Psoas muscle (tissue), 7 donors: ENCODE measurements at regions not wholly inside any gene's neighbourhood (a gene's known extent, or its start where the extent isn't known, plus 50 kb on each side); places are given as distances from the start of the nearest gene placed in this dataset.

ENCODE experiments used
- ATAC-seq, 4 donors: fragments of 200-7000 bp; cut with Tn5 transposase; one replicate each; pipeline ENCODE4 v1.9.1; 2020; ENCODE audit warnings: moderate library complexity in 3 of 4, mild to moderate bottlenecking in 2 of 4
- DNase-seq, 2 donors: peaks; one replicate each; pipeline ENCODE4 v3.0.0-alpha.2; 2020
- H3K27ac ChIP-seq: fragments of 200-600 bp; one replicate; pipeline ENCODE4 v1.8.0; 2022
- H3K27me3 ChIP-seq, 3 donors: fragments of 200-600 bp in 1 of 3; one replicate each; pipeline versions ENCODE4 v1.6.1 to v1.8.0; 2013 to 2022; ENCODE audit warnings: low read length in 2 of 3, mild to moderate bottlenecking in 2 of 3, moderate library complexity in 1 of 3; ENCODE audit not compliant: insufficient read depth in 3 of 3
- H3K36me3 ChIP-seq, 2 donors: fragments of 200-600 bp in 1 of 2; one replicate each; pipeline versions ENCODE4 v1.6.1 to v1.8.0; 2013 to 2022; ENCODE audit warnings: low read depth in 1 of 2, mild to moderate bottlenecking in 1 of 2, moderate library complexity in 1 of 2; ENCODE audit not compliant: insufficient read depth in 1 of 2
- H3K4me1 ChIP-seq: fragments of 200-600 bp; one replicate; pipeline ENCODE4 v1.8.0; 2022
- H3K4me3 ChIP-seq: fragments of 200-600 bp; one replicate; pipeline ENCODE4 v1.8.0; 2022; ENCODE audit warnings: mild to moderate bottlenecking
- H3K9me3 ChIP-seq: fragments of 200-600 bp; one replicate; pipeline ENCODE4 v1.8.0; 2022
- WGBS, 3 donors: extraction: QIAGEN DNeasy Blood & Tissue Kit; methylation state at CpG; one replicate each; pipeline versions ENCODE4 v1.1.6 to v1.1.7; 2013; 5-methylcytosine and 5-hydroxymethylcytosine counted together
- intact Hi-C, 2 donors: fragments of 100-400 bp; cut with DNase I; formaldehyde crosslinking; loops; one replicate each; pipeline versions ENCODE4 v1.11.0 to v1.14.2; 2022
- TF ChIP-seq, protein P1 (sequence below): fragments of 200-600 bp; IDR thresholded peaks from one replicate; pipeline ENCODE4 v1.8.0; 2022; ENCODE audit warnings: antibody characterized with exemption
- donor health status: healthy with polysubstance abuse.
- donor health status: DM: no; HTN: no; CAD: no; lungs with moderate emphysema.
- donor health status: Bipolar disorder and iron deficiency.
- donor health status: healthy.
- donor health status: DM: yes; HTN: yes; CAD: no.
- donor health status: DM: no; HTN: no; CAD: no.
- donor health status: DM: yes; HTN: yes; CAD: no.

DNA sequence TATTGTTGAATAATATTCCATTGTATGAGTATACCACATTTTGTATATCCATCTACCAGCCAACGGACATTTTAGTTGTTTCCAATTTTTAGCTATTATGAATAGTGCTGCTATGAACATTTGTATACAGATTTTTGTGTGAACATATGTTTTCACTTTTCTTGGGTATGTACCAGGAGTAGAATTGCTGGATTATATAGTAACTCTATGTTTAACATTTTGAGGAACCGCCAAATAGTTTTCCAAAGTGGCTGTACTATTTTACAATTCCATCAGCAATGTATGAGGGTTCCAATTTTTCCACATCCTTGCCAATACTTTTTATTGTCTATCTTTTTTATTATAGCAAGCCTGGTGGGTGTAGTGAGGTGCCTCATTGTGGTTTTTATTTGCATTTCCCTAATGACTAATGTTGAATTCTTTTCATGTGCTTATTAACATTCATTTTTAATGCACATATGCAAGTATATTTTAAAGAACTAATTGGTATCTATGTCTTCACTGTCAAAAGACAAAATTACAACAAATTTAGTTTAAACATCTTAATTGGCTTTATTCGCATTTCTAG is 77.5 kb upstream of the PIAS1 start:
- intact Hi-C loops, result no loop called here
- no peak overlapping the region for H3K27ac ChIP-seq
- DNase-seq (no peak), ATAC-seq (no peak)
- TF ChIP-seq, protein P1, sequence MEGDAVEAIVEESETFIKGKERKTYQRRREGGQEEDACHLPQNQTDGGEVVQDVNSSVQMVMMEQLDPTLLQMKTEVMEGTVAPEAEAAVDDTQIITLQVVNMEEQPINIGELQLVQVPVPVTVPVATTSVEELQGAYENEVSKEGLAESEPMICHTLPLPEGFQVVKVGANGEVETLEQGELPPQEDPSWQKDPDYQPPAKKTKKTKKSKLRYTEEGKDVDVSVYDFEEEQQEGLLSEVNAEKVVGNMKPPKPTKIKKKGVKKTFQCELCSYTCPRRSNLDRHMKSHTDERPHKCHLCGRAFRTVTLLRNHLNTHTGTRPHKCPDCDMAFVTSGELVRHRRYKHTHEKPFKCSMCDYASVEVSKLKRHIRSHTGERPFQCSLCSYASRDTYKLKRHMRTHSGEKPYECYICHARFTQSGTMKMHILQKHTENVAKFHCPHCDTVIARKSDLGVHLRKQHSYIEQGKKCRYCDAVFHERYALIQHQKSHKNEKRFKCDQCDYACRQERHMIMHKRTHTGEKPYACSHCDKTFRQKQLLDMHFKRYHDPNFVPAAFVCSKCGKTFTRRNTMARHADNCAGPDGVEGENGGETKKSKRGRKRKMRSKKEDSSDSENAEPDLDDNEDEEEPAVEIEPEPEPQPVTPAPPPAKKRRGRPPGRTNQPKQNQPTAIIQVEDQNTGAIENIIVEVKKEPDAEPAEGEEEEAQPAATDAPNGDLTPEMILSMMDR, result no peak
- no peak overlapping the region for H3K4me3 ChIP-seq
- H3K36me3 ChIP-seq, result no peaks in the 10 kb centered on the region
- H3K27me3 ChIP-seq, result no peaks in the 10 kb centered on the region
- H3K9me3 ChIP-seq, result no peaks in the 10 kb centered on the region
- H3K4me1 ChIP-seq, result no peaks in the 10 kb centered on the region
- 94 to 97% (median 95%) methylated on average over 3 of the region's 3 CpGs for WGBS, 3 donors

GRCh38 chr15:67977414-67978089 is 76.6 kb upstream of the PIAS1 start:
- Histone ChIP-seq H3K27ac (no peak overlapping the region), H3K36me3 (no peaks in the 10 kb centered on the region), H3K27me3 (no peaks in the 10 kb centered on the region), H3K4me3 (no peak overlapping the region), H3K9me3 (no peaks in the 10 kb centered on the region), H3K4me1 (no peaks in the 10 kb centered on the region)
- DNase-seq, result no peak
- intact Hi-C loops, result no loop called here
- 89 to 92% (median 92%) methylated on average over 3 of the region's 3 CpGs for WGBS, 3 donors
- no peak for ATAC-seq
- TF ChIP-seq, protein P1, result no peak

DNA sequence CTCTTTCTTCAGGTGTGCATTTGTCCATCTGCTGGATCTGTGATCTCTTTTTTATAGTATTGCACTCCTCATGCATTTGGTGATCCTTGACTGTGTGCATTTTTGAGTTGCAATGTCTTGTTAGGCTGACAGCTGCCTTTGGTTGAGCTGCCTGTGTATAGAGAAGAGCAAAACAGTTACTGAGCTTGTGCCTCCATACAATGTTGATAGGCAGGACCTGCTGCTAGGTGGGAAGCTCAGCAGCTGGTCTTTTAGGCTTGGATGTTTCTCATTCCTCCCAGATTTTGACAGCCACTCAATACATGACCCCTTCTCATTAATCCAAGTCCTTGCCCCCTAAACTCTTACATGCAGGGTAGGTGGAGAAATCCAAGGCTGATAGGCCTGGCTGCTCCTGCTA is 74.8 kb upstream of the PIAS1 start:
- Histone ChIP-seq H3K9me3 (no peaks in the 10 kb centered on the region), H3K4me1 (no peaks in the 10 kb centered on the region), H3K36me3 (no peaks in the 10 kb centered on the region), H3K27ac (no peak overlapping the region), H3K4me3 (no peak overlapping the region), H3K27me3 (no peaks in the 10 kb centered on the region)
- no peak for DNase-seq
- intact Hi-C loops, result no loop called here
- TF ChIP-seq, protein P1, result no peak
- no peak for ATAC-seq

- ATAC-seq, result no peak
- 88 to 91% (median 90%) methylated on average over 2 of the region's 2 CpGs for WGBS, 3 donors
- TF ChIP-seq, protein P1, result no peak
- H3K4me3 ChIP-seq, result no peak overlapping the region
- H3K27ac ChIP-seq, result no peak overlapping the region
- intact Hi-C loops, result no loop called here
- no peaks in the 10 kb centered on the region for H3K36me3 ChIP-seq
- no peaks in the 10 kb centered on the region for H3K27me3 ChIP-seq
- H3K4me1 ChIP-seq, result no peaks in the 10 kb centered on the region
- no peaks in the 10 kb centered on the region for H3K9me3 ChIP-seq
- DNase-seq, result no peak
Observed at GRCh38 chr15:67980171-67980570, 73.9 kb upstream of the PIAS1 start.
